ENCODE measurements at regions not wholly inside any gene's neighbourhood (a gene's known extent, or its start where the extent isn't known, plus 50 kb on each side); places are given as distances from the start of the nearest gene placed in this dataset.

DNA sequence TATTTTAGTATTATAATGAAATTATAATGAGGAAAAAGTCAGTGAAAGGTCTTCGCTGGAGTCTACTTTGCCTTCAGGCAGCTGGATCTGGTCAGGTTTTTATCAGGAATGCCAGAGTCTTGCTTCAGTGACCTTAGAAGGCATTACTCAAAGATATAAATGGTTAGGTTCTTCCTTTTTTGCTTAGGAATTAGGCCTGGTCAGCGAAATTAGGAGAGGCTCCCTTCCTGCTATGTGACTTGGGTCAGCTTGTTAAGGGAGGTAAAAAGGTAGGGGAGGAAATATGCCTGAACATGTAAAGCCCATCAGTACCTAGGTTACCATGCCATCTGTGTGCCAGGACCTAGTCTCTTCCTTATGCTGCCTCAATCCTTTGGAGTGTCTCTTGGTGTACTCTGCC, 115.1 kb downstream of the OTOR start:
- H2BK120ac ChIP-seq (ENCODE audit: low read depth, low read length, poor library complexity, severe bottlenecking), result no peak overlapping the region
- no peak overlapping the region for H2AK5ac ChIP-seq (ENCODE audit: insufficient read length, low read length)
- no peaks in the 10 kb centered on the region for H3K79me2 ChIP-seq (ENCODE audit: insufficient read depth, low read length)
- no peak overlapping the region for H3K18ac ChIP-seq (ENCODE audit: insufficient read length, low read depth, low read length)
- DNase-seq, result no peak
- no peak overlapping the region for H2BK20ac ChIP-seq (ENCODE audit: low read depth, low read length, poor library complexity, severe bottlenecking)
- no peaks in the 10 kb centered on the region for H3K79me1 ChIP-seq (ENCODE audit: insufficient read depth, low read depth, low read length, poor library complexity, severe bottlenecking)
- no peak overlapping the region for H3K4ac ChIP-seq (ENCODE audit: low read depth, low read length)
- Mint-ChIP-seq H3K27ac (no peak overlapping the region), H3K9me3 (peaks cover 0 to 2% of the 10 kb centered on the region in 2 experiments; a peak in 1 of 5 replicates), H3K27me3 (ENCODE audit: low read depth) (no peaks in the 10 kb centered on the region), H3K4me1 (no peaks in the 10 kb centered on the region), H3K36me3 (ENCODE audit: insufficient read depth in 1 of 3, low read depth in 3 of 3) (peaks cover 0 to 2% (median 0%) of the 10 kb centered on the region in 3 experiments; a peak in 2 of 7 replicates), H3K4me3 (no peak overlapping the region)
- H3K9ac ChIP-seq (ENCODE audit: extremely low read depth, insufficient read length, low read length), result no peak overlapping the region
- H3K4me1 ChIP-seq (ENCODE audit: insufficient read depth, low read length), result no peaks in the 10 kb centered on the region
- H4K8ac ChIP-seq (replicated peaks; ENCODE audit: insufficient read length, low read depth, low read length), result no peak overlapping the region
- no peak overlapping the region for H2BK12ac ChIP-seq (ENCODE audit: insufficient read length, low read depth, low read length)
- no peaks in the 10 kb centered on the region for H4K20me1 ChIP-seq (ENCODE audit: control insufficient read depth, insufficient read depth, insufficient read length)
- no peak for TF ChIP-seq CTCF (conservative IDR thresholded peaks at IDR 0.05)
- WGBS (ENCODE audit: extremely low coverage, insufficient read length, low lambda C conversion rate), result no CpG with 5 or more reads among the region's 2 CpGs
- no peak overlapping the region for H4K5ac ChIP-seq (ENCODE audit: insufficient read length, low read depth, low read length)
- H3T11ph ChIP-seq (ENCODE audit: low read length), result no peak overlapping the region
- H3K56ac ChIP-seq (ENCODE audit: insufficient read length, low read depth, low read length), result no peak overlapping the region
- H2AFZ ChIP-seq (ENCODE audit: low read length), result no peak overlapping the region
- no peak overlapping the region for H2BK5ac ChIP-seq (ENCODE audit: insufficient read length, low read length)
- H3K27ac ChIP-seq (ENCODE audit: insufficient read length, low read depth, low read length), result no peak overlapping the region
- H3K4me2 ChIP-seq (ENCODE audit: insufficient read depth, insufficient read length, low read length), result no peak overlapping the region
- no peak overlapping the region for H3K23ac ChIP-seq (ENCODE audit: insufficient read length, low read depth, low read length)
- no peaks in the 10 kb centered on the region for H3K23me2 ChIP-seq (ENCODE audit: insufficient read length, low read depth, low read length, poor library complexity, severe bottlenecking)
- H4K91ac ChIP-seq (ENCODE audit: insufficient read length, low read depth, low read length), result no peak overlapping the region
- no peaks in the 10 kb centered on the region for H3K9me3 ChIP-seq (ENCODE audit: control insufficient read depth, low read depth, low read length)
- no peaks in the 10 kb centered on the region for H3K27me3 ChIP-seq (ENCODE audit: insufficient read depth, low read length)
- no peak overlapping the region for H2BK15ac ChIP-seq (ENCODE audit: low read depth, low read length)
- no peak overlapping the region for H3K14ac ChIP-seq (ENCODE audit: insufficient read depth, low read length)

Data from H9 (cell line).